Liver (tissue), 3 donors: ENCODE measurements at regions not wholly inside any gene's neighbourhood (a gene's known extent, or its start where the extent isn't known, plus 50 kb on each side); places are given as distances from the start of the nearest gene placed in this dataset.

Experiments
- EGR1 ChIP-seq, 2 donors: IDR thresholded peaks; 2 replicates each; pipeline ENCODE4 v1.6.1; 2016 to 2018; ENCODE audit warnings: antibody characterized with exemption in 2 of 2, low read depth in 2 of 2
- MAX ChIP-seq: IDR thresholded peaks from 2 replicates; pipeline ENCODE4 v1.6.1; 2016; ENCODE audit warnings: antibody characterized with exemption
- RAD21 ChIP-seq, 2 donors: IDR thresholded peaks; 2 replicates each; pipeline ENCODE4 v1.6.1; 2016; ENCODE audit warnings: antibody characterized with exemption in 2 of 2, mild to moderate bottlenecking in 2 of 2
- REST ChIP-seq: IDR thresholded peaks from 2 replicates; pipeline ENCODE4 v1.6.1; 2016; ENCODE audit warnings: antibody characterized with exemption, mild to moderate bottlenecking
- TAF1 ChIP-seq: conservative IDR thresholded peaks from 2 replicates; pipeline ENCODE4 v1.6.1; 2016; ENCODE audit warnings: antibody characterized with exemption, mild to moderate bottlenecking
- ZBTB33 ChIP-seq: IDR thresholded peaks from 2 replicates; pipeline ENCODE4 v1.6.1; 2016; ENCODE audit warnings: antibody characterized with exemption
- TF ChIP-seq, protein P1 (sequence below): fragments of 150-350 bp; IDR thresholded peaks from 2 replicates; pipeline ENCODE4 v1.5.1; 2017; ENCODE audit warnings: improper control_type of control experiment, low read depth, low read length; ENCODE audit not compliant: missing input control
- donor health status: healthy.
- donor health status: healthy.

DNA sequence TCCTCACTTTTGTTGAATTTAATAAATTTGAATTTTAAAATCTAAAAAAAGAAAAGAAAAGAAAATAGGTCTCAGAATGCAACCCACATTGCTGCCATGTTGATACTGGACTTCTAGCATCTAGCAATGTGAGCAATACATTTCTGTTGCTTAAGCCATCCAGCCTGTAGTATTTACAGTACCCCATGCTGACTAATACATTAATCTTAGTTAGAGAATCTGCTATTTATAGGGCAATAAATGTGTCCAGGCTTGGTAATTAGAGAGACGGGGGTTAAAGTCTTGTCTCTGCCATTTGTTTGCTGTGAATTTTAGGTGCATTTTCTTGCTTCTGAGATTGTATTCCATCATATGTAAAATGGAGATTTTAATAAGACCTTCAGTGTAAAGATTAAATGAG, 471.3 kb downstream of the DHX35 start:
- TF ChIP-seq, protein P1, sequence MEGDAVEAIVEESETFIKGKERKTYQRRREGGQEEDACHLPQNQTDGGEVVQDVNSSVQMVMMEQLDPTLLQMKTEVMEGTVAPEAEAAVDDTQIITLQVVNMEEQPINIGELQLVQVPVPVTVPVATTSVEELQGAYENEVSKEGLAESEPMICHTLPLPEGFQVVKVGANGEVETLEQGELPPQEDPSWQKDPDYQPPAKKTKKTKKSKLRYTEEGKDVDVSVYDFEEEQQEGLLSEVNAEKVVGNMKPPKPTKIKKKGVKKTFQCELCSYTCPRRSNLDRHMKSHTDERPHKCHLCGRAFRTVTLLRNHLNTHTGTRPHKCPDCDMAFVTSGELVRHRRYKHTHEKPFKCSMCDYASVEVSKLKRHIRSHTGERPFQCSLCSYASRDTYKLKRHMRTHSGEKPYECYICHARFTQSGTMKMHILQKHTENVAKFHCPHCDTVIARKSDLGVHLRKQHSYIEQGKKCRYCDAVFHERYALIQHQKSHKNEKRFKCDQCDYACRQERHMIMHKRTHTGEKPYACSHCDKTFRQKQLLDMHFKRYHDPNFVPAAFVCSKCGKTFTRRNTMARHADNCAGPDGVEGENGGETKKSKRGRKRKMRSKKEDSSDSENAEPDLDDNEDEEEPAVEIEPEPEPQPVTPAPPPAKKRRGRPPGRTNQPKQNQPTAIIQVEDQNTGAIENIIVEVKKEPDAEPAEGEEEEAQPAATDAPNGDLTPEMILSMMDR = no peak
- TF ChIP-seq RAD21 (IDR thresholded peaks at IDR 0.05) (no peak), TAF1 (no peak), EGR1 (IDR thresholded peaks at IDR 0.05; ENCODE audit: low read depth in 2 of 2) (no peak), REST (no peak), ZBTB33 (no peak), MAX (no peak)
